ENCODE measurements at regions not wholly inside any gene's neighbourhood (a gene's known extent, or its start where the extent isn't known, plus 50 kb on each side); places are given as distances from the start of the nearest gene placed in this dataset.

- Mint-ChIP-seq H3K27me3 (ENCODE audit: low read depth in 2 of 2) (no peaks in the 10 kb centered on the region), H3K9me3 (peaks cover 3 to 4% of the 10 kb centered on the region in 2 donors), H3K4me3 (no peak overlapping the region), H3K27ac (no peak overlapping the region), H3K4me1 (no peaks in the 10 kb centered on the region), H3K36me3 (no peaks in the 10 kb centered on the region)
- ATAC-seq (no peak), DNase-seq (no peak)
- intact Hi-C loops (cut with micrococcal nuclease), result no loop called here
- H3K9me3 ChIP-seq (ENCODE audit: control insufficient read depth, insufficient read depth, low read length), result no peaks in the 10 kb centered on the region
- no peak overlapping the region for H3K4me3 ChIP-seq (ENCODE audit: low read length)
- no peaks in the 10 kb centered on the region for H3K4me1 ChIP-seq (ENCODE audit: control insufficient read depth, insufficient read depth, low read length)
- no peak overlapping the region for H3K27ac ChIP-seq (ENCODE audit: low read length)
- no peaks in the 10 kb centered on the region for H3K36me3 ChIP-seq (ENCODE audit: control insufficient read depth, insufficient read depth, low read length)
- no peak for TF ChIP-seq CTCF (IDR thresholded peaks at IDR 0.05)
- WGBS (ENCODE audit: insufficient coverage), result 93% methylated on average over 2 of the region's 2 CpGs
- no peaks in the 10 kb centered on the region for H3K27me3 ChIP-seq (ENCODE audit: control insufficient read depth, insufficient read depth, low read length)
Observed at GRCh38 chr5:58199087-58199486, 260.8 kb downstream of the PLK2 start.

GRCh38 chr5:58198330-58198729, 261.6 kb downstream of the PLK2 start:
- TF ChIP-seq CTCF (IDR thresholded peaks at IDR 0.05), result no peak
- Mint-ChIP-seq H3K4me1 (no peaks in the 10 kb centered on the region), H3K27ac (no peak overlapping the region), H3K4me3 (no peak overlapping the region), H3K27me3 (ENCODE audit: low read depth in 2 of 2) (no peaks in the 10 kb centered on the region), H3K36me3 (no peaks in the 10 kb centered on the region), H3K9me3 (peaks cover 3 to 4% of the 10 kb centered on the region in 2 donors)
- DNase-seq (no peak), ATAC-seq (no peak)
- Histone ChIP-seq H3K27me3 (ENCODE audit: control insufficient read depth, insufficient read depth, low read length) (no peaks in the 10 kb centered on the region), H3K4me1 (ENCODE audit: control insufficient read depth, insufficient read depth, low read length) (no peaks in the 10 kb centered on the region), H3K9me3 (ENCODE audit: control insufficient read depth, insufficient read depth, low read length) (no peaks in the 10 kb centered on the region), H3K36me3 (ENCODE audit: control insufficient read depth, insufficient read depth, low read length) (no peaks in the 10 kb centered on the region), H3K4me3 (ENCODE audit: low read length) (no peak overlapping the region), H3K27ac (ENCODE audit: low read length) (no peak overlapping the region)
- intact Hi-C loops (cut with micrococcal nuclease), result no loop called here
- WGBS (ENCODE audit: insufficient coverage), result 89% methylated on average over 2 of the region's 2 CpGs

- H3K27ac Mint-ChIP-seq, result no peak overlapping the region
- Histone ChIP-seq H3K27me3 (ENCODE audit: control insufficient read depth, insufficient read depth, low read length) (no peaks in the 10 kb centered on the region), H3K27ac (ENCODE audit: low read length) (no peak overlapping the region), H3K36me3 (ENCODE audit: control insufficient read depth, insufficient read depth, low read length) (no peaks in the 10 kb centered on the region), H3K9me3 (ENCODE audit: control insufficient read depth, insufficient read depth, low read length) (no peaks in the 10 kb centered on the region), H3K4me1 (ENCODE audit: control insufficient read depth, insufficient read depth, low read length) (no peaks in the 10 kb centered on the region), H3K4me3 (ENCODE audit: low read length) (no peak overlapping the region)
- H3K27me3 Mint-ChIP-seq (ENCODE audit: low read depth in 2 of 2), result no peaks in the 10 kb centered on the region
- no peak for DNase-seq
- peaks cover 3 to 4% of the 10 kb centered on the region in 2 donors for H3K9me3 Mint-ChIP-seq
- no peak for TF ChIP-seq CTCF (IDR thresholded peaks at IDR 0.05)
- no peaks in the 10 kb centered on the region for H3K4me1 Mint-ChIP-seq
- no peaks in the 10 kb centered on the region for H3K36me3 Mint-ChIP-seq
- H3K4me3 Mint-ChIP-seq, result no peak overlapping the region
- intact Hi-C loops (cut with micrococcal nuclease), result no loop called here
- ATAC-seq, result no peak
Observed at GRCh38 chr5:58197875-58198274, 262.0 kb downstream of the PLK2 start.

- intact Hi-C loops (cut with micrococcal nuclease), result no loop called here
- H3K4me3 Mint-ChIP-seq, result no peak overlapping the region
Observed at GRCh38 chr5:58191443-58191842, 268.4 kb downstream of the PLK2 start.

More at GRCh38 chr5:58191443-58191842, 268.4 kb downstream of the PLK2 start:
- no peak for TF ChIP-seq CTCF (IDR thresholded peaks at IDR 0.05)
- ATAC-seq, result no peak
- no peaks in the 10 kb centered on the region for H3K36me3 Mint-ChIP-seq
- H3K36me3 ChIP-seq (ENCODE audit: control insufficient read depth, insufficient read depth, low read length), result no peaks in the 10 kb centered on the region
- H3K4me3 ChIP-seq (ENCODE audit: low read length), result no peak overlapping the region
- H3K4me1 ChIP-seq (ENCODE audit: control insufficient read depth, insufficient read depth, low read length), result no peaks in the 10 kb centered on the region
- DNase-seq, result no peak
- H3K4me1 Mint-ChIP-seq, result no peaks in the 10 kb centered on the region
- H3K27me3 ChIP-seq (ENCODE audit: control insufficient read depth, insufficient read depth, low read length), result no peaks in the 10 kb centered on the region
- no peaks in the 10 kb centered on the region for H3K9me3 ChIP-seq (ENCODE audit: control insufficient read depth, insufficient read depth, low read length)
- H3K9me3 Mint-ChIP-seq, result no peaks in the 10 kb centered on the region
- no peaks in the 10 kb centered on the region for H3K27me3 Mint-ChIP-seq (ENCODE audit: low read depth in 2 of 2)
- WGBS (ENCODE audit: insufficient coverage), result no CpG with 5 or more reads among the region's 1 CpG
- H3K27ac Mint-ChIP-seq, result no peak overlapping the region
- H3K27ac ChIP-seq (ENCODE audit: low read length), result no peak overlapping the region
